ENCODE measurements at regions not wholly inside any gene's neighbourhood (a gene's known extent, or its start where the extent isn't known, plus 50 kb on each side); places are given as distances from the start of the nearest gene placed in this dataset.
"Not testable (repeated sequence)": the region's sequence is repeated elsewhere in the genome, so short reads cannot be mapped to it uniquely, and the experiment has no call there.

DNA sequence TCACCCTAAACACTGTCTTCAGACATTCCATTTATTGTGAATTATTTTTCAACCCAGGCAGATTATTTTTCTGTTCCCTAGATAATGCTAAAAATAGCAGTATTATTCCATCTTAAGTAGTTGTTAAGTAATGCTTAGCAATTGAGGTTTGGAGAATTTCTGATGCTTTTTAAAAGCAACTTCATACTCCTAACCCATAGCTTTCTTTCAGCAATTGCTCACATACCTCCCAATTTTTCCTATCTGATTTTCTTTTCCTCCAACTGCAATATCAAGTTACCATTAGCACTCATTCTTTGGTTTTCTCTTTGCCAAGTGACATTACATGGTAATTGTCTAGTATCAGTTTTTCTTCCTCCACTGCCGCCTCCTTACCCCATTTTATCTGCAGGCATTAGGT, 104.7 kb downstream of the GPR85 start:
- WGBS, 2 donors = 83 to 87% methylated on average over 1 of the region's 1 CpG
- Histone ChIP-seq H3K27me3 (ENCODE audit: control insufficient read depth in 3 of 3, insufficient read depth in 3 of 3, low read length in 2 of 3) (no peaks in the 10 kb centered on the region), H3K9me3 (ENCODE audit: control insufficient read depth in 4 of 4, insufficient read depth in 3 of 4, low read length in 3 of 4) (no peaks in the 10 kb centered on the region), H3K36me3 (ENCODE audit: control insufficient read depth in 4 of 4, insufficient read depth in 4 of 4, low read length in 4 of 4) (no peaks in the 10 kb centered on the region), H3K27ac (ENCODE audit: low read depth in 1 of 2, low read length in 1 of 2) (peak overlapping the region in 1 of 2 donors; percentile 60), H3K4me1 (ENCODE audit: control insufficient read depth in 5 of 5, insufficient read depth in 5 of 5, low read length in 5 of 5) (no peaks in the 10 kb centered on the region), H3K4me3 (no peak overlapping the region), H3K9ac (ENCODE audit: insufficient read depth in 1 of 2, low read length in 2 of 2) (no peak overlapping the region)
- TF ChIP-seq, protein P1, sequence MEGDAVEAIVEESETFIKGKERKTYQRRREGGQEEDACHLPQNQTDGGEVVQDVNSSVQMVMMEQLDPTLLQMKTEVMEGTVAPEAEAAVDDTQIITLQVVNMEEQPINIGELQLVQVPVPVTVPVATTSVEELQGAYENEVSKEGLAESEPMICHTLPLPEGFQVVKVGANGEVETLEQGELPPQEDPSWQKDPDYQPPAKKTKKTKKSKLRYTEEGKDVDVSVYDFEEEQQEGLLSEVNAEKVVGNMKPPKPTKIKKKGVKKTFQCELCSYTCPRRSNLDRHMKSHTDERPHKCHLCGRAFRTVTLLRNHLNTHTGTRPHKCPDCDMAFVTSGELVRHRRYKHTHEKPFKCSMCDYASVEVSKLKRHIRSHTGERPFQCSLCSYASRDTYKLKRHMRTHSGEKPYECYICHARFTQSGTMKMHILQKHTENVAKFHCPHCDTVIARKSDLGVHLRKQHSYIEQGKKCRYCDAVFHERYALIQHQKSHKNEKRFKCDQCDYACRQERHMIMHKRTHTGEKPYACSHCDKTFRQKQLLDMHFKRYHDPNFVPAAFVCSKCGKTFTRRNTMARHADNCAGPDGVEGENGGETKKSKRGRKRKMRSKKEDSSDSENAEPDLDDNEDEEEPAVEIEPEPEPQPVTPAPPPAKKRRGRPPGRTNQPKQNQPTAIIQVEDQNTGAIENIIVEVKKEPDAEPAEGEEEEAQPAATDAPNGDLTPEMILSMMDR (IDR thresholded peaks at IDR 0.05; ENCODE audit: control extremely low read depth, extremely low read depth) = no peak
- DNase-seq (no peak), ATAC-seq (ENCODE audit: insufficient read depth, low FRiP score) (no peak)

DNA sequence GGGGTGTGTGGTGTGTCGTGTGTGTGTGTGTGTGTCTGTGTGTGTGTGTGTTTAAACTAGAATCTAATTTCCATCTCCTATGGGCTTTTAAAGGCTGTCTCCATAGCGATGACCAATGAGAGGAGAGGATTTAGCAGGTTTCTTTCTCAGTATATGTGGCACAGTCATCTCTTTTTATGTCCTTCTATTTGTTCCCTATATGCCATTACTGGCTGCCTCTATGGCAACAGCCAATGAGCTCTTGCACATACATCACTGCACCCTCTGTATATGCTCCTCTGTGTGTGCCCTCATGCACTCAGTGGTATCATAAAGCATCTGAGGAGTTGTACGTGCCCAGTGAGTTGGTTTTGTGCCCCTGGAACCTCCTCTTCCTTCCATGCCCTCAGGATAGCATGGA, 107.6 kb downstream of the GPR85 start:
- not testable (repeated sequence) for H3K4me1 ChIP-seq (ENCODE audit: control insufficient read depth in 5 of 5, insufficient read depth in 5 of 5, low read length in 5 of 5); H3K27ac ChIP-seq (ENCODE audit: low read depth in 1 of 2, low read length in 1 of 2); H3K4me3 ChIP-seq; H3K27me3 ChIP-seq (ENCODE audit: control insufficient read depth in 3 of 3, insufficient read depth in 3 of 3, low read length in 2 of 3); H3K36me3 ChIP-seq (ENCODE audit: control insufficient read depth in 4 of 4, insufficient read depth in 4 of 4, low read length in 4 of 4); H3K9ac ChIP-seq (ENCODE audit: insufficient read depth in 1 of 2, low read length in 2 of 2); ATAC-seq (ENCODE audit: insufficient read depth, low FRiP score); DNase-seq; H3K9me3 ChIP-seq (ENCODE audit: control insufficient read depth in 4 of 4, insufficient read depth in 3 of 4, low read length in 3 of 4)
- WGBS, 2 donors = 82 to 83% methylated on average over 2 of the region's 3 CpGs

DNA sequence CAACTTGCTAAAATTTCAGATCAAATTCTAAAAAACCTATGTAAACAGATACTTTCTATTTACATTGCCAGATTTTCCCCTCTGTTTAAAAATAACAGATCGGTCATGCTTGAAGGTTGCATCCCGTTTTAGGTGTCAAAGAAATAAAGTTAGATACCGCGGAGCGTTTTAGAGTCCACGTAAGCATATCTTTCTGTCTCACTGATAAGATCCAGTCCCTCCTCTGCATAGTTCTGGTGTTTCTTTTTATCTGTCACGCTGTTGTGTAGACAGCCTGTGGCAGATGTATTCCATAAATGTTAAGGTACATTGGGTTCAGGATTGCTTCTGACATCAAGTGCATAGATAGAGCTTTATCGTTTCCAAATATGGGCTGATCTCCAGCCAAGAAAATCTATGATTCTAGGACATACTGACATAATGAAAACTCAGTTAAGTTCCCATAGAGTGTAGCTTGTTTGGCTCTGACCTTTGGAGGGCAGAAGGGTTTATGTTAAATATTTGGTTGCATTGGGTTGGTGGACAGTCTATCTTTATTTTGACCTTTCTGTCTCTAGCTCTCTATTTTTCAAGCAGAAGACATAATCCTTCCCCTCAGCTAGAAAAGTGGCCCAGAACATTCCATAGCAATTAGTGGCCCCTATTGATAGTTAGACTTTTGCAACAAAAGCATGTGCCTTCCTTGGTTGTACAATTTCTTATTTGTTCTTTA, 109.2 kb downstream of the GPR85 start:
- not testable (repeated sequence) for H3K4me1 ChIP-seq (ENCODE audit: control insufficient read depth in 5 of 5, insufficient read depth in 5 of 5, low read length in 5 of 5); ATAC-seq (ENCODE audit: insufficient read depth, low FRiP score); H3K9ac ChIP-seq (ENCODE audit: insufficient read depth in 1 of 2, low read length in 2 of 2); H3K9me3 ChIP-seq (ENCODE audit: control insufficient read depth in 4 of 4, insufficient read depth in 3 of 4, low read length in 3 of 4); H3K4me3 ChIP-seq; DNase-seq; H3K27me3 ChIP-seq (ENCODE audit: control insufficient read depth in 3 of 3, insufficient read depth in 3 of 3, low read length in 2 of 3); H3K36me3 ChIP-seq (ENCODE audit: control insufficient read depth in 4 of 4, insufficient read depth in 4 of 4, low read length in 4 of 4)
- WGBS, 2 donors = 64 to 84% methylated on average over 4 to 6 of the region's 8 CpGs
- H3K27ac ChIP-seq (ENCODE audit: low read depth in 1 of 2, low read length in 1 of 2) = peak overlapping the region in 1 of 2 donors; percentile 33

DNA sequence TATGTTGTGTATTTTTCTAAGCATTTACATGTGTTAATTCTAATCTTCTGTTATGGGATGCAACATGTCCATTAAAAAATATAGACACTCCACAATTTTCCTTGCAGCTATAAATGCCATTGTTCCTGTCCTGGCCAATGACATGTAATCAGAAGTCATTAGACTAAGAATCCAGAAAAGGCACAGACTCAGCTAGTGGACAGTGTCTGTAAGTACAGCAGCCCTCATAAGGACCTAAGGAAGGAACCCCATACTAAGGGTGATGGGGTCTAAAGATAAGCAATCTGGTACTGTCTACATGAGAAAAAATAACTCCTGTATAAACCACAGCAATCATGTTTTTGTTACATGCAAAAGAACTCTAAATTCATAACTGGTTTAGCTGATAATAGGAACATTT, 115.9 kb downstream of the GPR85 start:
- Histone ChIP-seq H3K4me1 (ENCODE audit: control insufficient read depth in 5 of 5, insufficient read depth in 5 of 5, low read length in 5 of 5) (no peaks in the 10 kb centered on the region), H3K9me3 (ENCODE audit: control insufficient read depth in 4 of 4, insufficient read depth in 3 of 4, low read length in 3 of 4) (no peaks in the 10 kb centered on the region), H3K9ac (ENCODE audit: insufficient read depth in 1 of 2, low read length in 2 of 2) (no peak overlapping the region), H3K36me3 (ENCODE audit: control insufficient read depth in 4 of 4, insufficient read depth in 4 of 4, low read length in 4 of 4) (no peaks in the 10 kb centered on the region), H3K27ac (ENCODE audit: low read depth in 1 of 2, low read length in 1 of 2) (no peak overlapping the region), H3K4me3 (no peak overlapping the region), H3K27me3 (ENCODE audit: control insufficient read depth in 3 of 3, insufficient read depth in 3 of 3, low read length in 2 of 3) (no peaks in the 10 kb centered on the region)
- TF ChIP-seq, protein P1 (IDR thresholded peaks at IDR 0.05; ENCODE audit: control extremely low read depth, extremely low read depth) = no peak
- DNase-seq (no peak), ATAC-seq (ENCODE audit: insufficient read depth, low FRiP score) (no peak)
